Mammary epithelial cell (primary cell): ENCODE measurements at regions not wholly inside any gene's neighbourhood (a gene's known extent, or its start where the extent isn't known, plus 50 kb on each side); places are given as distances from the start of the nearest gene placed in this dataset.

Experiments
- CTCF ChIP-seq, 2 donors: IDR thresholded peaks in 1 of 2; conservative IDR thresholded peaks in 1 of 2; 2 replicates each; pipeline ENCODE4 v1.5.1; 2011 to 2012; ENCODE audit warnings: inconsistent platforms in 2 of 2, low read length in 2 of 2, mild to moderate bottlenecking in 2 of 2, control low read depth in 1 of 2, low read depth in 1 of 2; ENCODE audit not compliant: insufficient read depth in 1 of 2; ENCODE audit errors: extremely low read depth in 1 of 2
- EZH2 ChIP-seq: IDR thresholded peaks from 2 replicates; pipeline ENCODE4 v1.6.1; 2012; ENCODE audit warnings: low read length, inconsistent platforms, borderline replicate concordance

- TF ChIP-seq EZH2 (no peak), CTCF (conservative IDR thresholded peaks at IDR 0.05 in 1 of 2, IDR thresholded peaks at IDR 0.05 in 1 of 2; ENCODE audit: extremely low read depth in 1 of 2, insufficient read depth in 1 of 2, low read depth in 1 of 2, low read length in 2 of 2) (no peak)
Observed at GRCh38 chr7:113796557-113796956, 122.3 kb downstream of the PPP1R3A start.
